Left renal cortex interstitium (tissue), 4 donors: ENCODE measurements at regions not wholly inside any gene's neighbourhood (a gene's known extent, or its start where the extent isn't known, plus 50 kb on each side); places are given as distances from the start of the nearest gene placed in this dataset.
"Not testable (repeated sequence)": the region's sequence is repeated elsewhere in the genome, so short reads cannot be mapped to it uniquely, and the experiment has no call there.

ENCODE experiments used
- DNase-seq, 4 donors: peaks; one replicate each; pipeline ENCODE4 v3.0.0-alpha.2; 2013; ENCODE audit warnings: low read depth in 4 of 4, low spot score in 2 of 4, missing footprints in 1 of 4

GRCh38 chr11:24216488-24216887 lies 280.4 kb upstream of the LUZP2 start:
- DNase-seq: no peak

GRCh38 chr11:24217319-24217718 lies 279.5 kb upstream of the LUZP2 start:
- not testable (repeated sequence) for DNase-seq

GRCh38 chr11:24225501-24225900 lies 271.4 kb upstream of the LUZP2 start:
- DNase-seq: no peak

GRCh38 chr11:24226606-24227005 lies 270.2 kb upstream of the LUZP2 start:
- no peak for DNase-seq

GRCh38 chr11:24233041-24233440 lies 263.8 kb upstream of the LUZP2 start:
- DNase-seq: no peak

GRCh38 chr11:24234822-24235508 lies 261.9 kb upstream of the LUZP2 start:
- DNase-seq: no peak

GRCh38 chr11:24238771-24239645 lies 257.8 kb upstream of the LUZP2 start:
- DNase-seq: no peak

GRCh38 chr11:24239930-24240329 lies 256.9 kb upstream of the LUZP2 start:
- no peak for DNase-seq

GRCh38 chr11:24240496-24241175 lies 256.2 kb upstream of the LUZP2 start:
- DNase-seq: no peak

- DNase-seq: no peak
Measured at GRCh38 chr11:24246715-24247114, 250.1 kb upstream of the LUZP2 start.

GRCh38 chr11:24247846-24248245 lies 249.0 kb upstream of the LUZP2 start:
- no peak for DNase-seq

GRCh38 chr11:24249921-24250320 lies 246.9 kb upstream of the LUZP2 start:
- DNase-seq: no peak

GRCh38 chr11:24253237-24253760 lies 243.6 kb upstream of the LUZP2 start:
- peak in 1 of 4 donors; percentile 6 for DNase-seq

GRCh38 chr11:24264868-24265267 lies 232.0 kb upstream of the LUZP2 start:
- no peak for DNase-seq

GRCh38 chr11:24267014-24267413 lies 229.8 kb upstream of the LUZP2 start:
- no peak for DNase-seq

- no peak for DNase-seq
Measured at GRCh38 chr11:24271798-24272197, 225.1 kb upstream of the LUZP2 start.

GRCh38 chr11:24274214-24274781 lies 222.6 kb upstream of the LUZP2 start:
- not testable (repeated sequence) for DNase-seq

- DNase-seq: no peak
Measured at GRCh38 chr11:24286238-24286637, 210.6 kb upstream of the LUZP2 start.

- DNase-seq: no peak
Measured at GRCh38 chr11:24289301-24289700, 207.6 kb upstream of the LUZP2 start.

GRCh38 chr11:24293964-24294363 lies 202.9 kb upstream of the LUZP2 start:
- DNase-seq: no peak

- no peak for DNase-seq
Measured at GRCh38 chr11:24295360-24295759, 201.5 kb upstream of the LUZP2 start.
